Stimulated activated CD4-positive, alpha-beta T cell treated with anti-CD3 and anti-CD28 coated beads, Interleukin-1b, Interleukin-23, amount 100 ng/mL, for 48 hours (primary cell): ENCODE measurements at regions not wholly inside any gene's neighbourhood (a gene's known extent, or its start where the extent isn't known, plus 50 kb on each side); places are given as distances from the start of the nearest gene placed in this dataset.
"Not testable (repeated sequence)": the region's sequence is repeated elsewhere in the genome, so short reads cannot be mapped to it uniquely, and the experiment has no call there.

Experiments used
- DNase-seq: peaks from one replicate; pipeline ENCODE4 v3.0.0-alpha.2; 2020

- DNase-seq: no peak
Observed at GRCh38 chr13:110044551-110045111, 258.2 kb upstream of the IRS2 start.

- no peak for DNase-seq
Observed at GRCh38 chr13:110042253-110042950, 256.0 kb upstream of the IRS2 start.

GRCh38 chr13:110041638-110042037 is 255.3 kb upstream of the IRS2 start:
- DNase-seq: not testable (repeated sequence)

GRCh38 chr13:110037925-110038573 is 251.7 kb upstream of the IRS2 start:
- no peak for DNase-seq

GRCh38 chr13:110036060-110036459 is 249.7 kb upstream of the IRS2 start:
- no peak for DNase-seq

GRCh38 chr13:110034031-110034549 is 247.7 kb upstream of the IRS2 start:
- no peak for DNase-seq

- DNase-seq: no peak
Observed at GRCh38 chr13:110032969-110033368, 246.6 kb upstream of the IRS2 start.

- DNase-seq: no peak
Observed at GRCh38 chr13:110030394-110030928, 244.1 kb upstream of the IRS2 start.

GRCh38 chr13:110028838-110029621 is 242.6 kb upstream of the IRS2 start:
- DNase-seq: no peak

- DNase-seq: no peak
Observed at GRCh38 chr13:110028311-110028710, 241.9 kb upstream of the IRS2 start.

- DNase-seq: no peak
Observed at GRCh38 chr13:110027470-110028240, 241.3 kb upstream of the IRS2 start.

GRCh38 chr13:110024645-110024980 is 238.2 kb upstream of the IRS2 start:
- no peak for DNase-seq

- no peak for DNase-seq
Observed at GRCh38 chr13:110023729-110024644, 237.6 kb upstream of the IRS2 start.

GRCh38 chr13:110018009-110018408 is 231.6 kb upstream of the IRS2 start:
- no peak for DNase-seq

GRCh38 chr13:110017379-110017778 is 231.0 kb upstream of the IRS2 start:
- no peak for DNase-seq

GRCh38 chr13:110015253-110015652 is 228.9 kb upstream of the IRS2 start:
- no peak for DNase-seq

GRCh38 chr13:110014719-110015118 is 228.3 kb upstream of the IRS2 start:
- DNase-seq: no peak

GRCh38 chr13:110012102-110012739 is 225.8 kb upstream of the IRS2 start:
- DNase-seq: no peak

GRCh38 chr13:110010404-110011138 is 224.2 kb upstream of the IRS2 start:
- DNase-seq: no peak

GRCh38 chr13:110008816-110009215 is 222.4 kb upstream of the IRS2 start:
- no peak for DNase-seq
